GM18858 (cell line): ENCODE measurements at regions not wholly inside any gene's neighbourhood (a gene's known extent, or its start where the extent isn't known, plus 50 kb on each side); places are given as distances from the start of the nearest gene placed in this dataset.
"Not testable (repeated sequence)": the region's sequence is repeated elsewhere in the genome, so short reads cannot be mapped to it uniquely, and the experiment has no call there.

Experiments used
- ATAC-seq: cut with Tn5 transposase; IDR thresholded peaks from one replicate; pipeline ENCODE4 v1.9.1; 2021; ENCODE audit not compliant: unreplicated experiment

DNA sequence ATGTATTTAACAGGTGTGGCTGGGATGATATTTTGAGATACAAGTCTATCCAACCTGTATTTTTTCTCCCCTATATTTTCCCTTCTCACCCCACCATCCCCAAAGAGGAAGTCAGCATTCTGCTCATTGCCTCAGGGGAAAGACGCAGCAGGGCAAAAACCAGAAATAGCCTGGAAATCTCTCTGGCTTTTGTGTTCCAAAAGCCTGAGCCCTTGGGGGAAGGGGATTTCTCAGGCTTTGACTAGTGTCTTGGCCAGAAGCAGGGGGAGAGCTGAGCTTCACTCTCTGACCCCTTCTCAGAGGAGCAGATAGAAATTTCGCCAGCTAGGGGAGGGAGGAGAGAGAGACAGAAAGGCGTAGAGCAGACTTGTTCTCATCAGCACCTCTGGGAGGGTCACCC, 244.7 kb downstream of the RRAGC start:
- ATAC-seq = no peak

DNA sequence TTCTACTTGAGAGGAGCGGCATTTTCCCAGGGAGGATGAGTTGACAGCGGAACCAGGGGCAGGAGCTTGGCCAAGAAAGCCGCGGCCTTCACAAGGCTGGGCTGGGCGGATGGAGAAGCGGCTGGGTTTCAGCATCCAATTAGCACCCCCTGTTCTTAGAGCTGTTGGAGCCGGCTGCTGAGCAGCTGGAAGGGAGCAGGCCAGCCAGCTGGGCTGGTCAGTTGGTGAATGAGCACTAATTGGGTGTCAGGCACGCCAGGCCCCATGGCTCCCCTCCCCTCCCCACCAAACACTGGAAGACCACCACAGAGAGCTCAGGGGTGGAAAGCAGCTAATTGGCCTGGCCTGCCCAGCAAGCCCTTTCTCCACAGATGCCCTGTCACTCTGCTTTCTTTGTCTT, 245.6 kb downstream of the RRAGC start:
- ATAC-seq = no peak

DNA sequence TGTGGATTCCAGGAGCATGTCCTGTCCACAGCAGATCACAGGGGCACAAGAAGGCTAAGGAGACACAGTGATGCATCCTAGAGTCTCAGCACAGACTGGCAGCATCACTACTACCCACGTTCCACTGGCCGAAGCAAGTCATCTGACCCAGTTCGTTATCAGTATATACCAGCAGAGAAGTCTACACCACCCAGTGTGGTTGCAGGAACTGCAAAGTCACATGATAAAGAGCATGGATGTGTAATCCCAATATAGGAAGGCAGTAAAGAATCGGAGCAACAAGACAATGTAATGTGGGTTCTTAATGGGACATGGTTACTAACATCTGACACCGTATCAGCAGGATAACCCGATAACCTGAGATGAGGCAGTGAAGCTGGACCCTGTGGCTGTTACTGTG, 246.6 kb downstream of the RRAGC start:
- no peak for ATAC-seq

- ATAC-seq = no peak
Measured at GRCh38 chr1:38611664-38612211, 247.8 kb downstream of the RRAGC start.

- ATAC-seq = no peak
Measured at GRCh38 chr1:38609166-38610025, 250.2 kb downstream of the RRAGC start.

- no peak for ATAC-seq
Measured at GRCh38 chr1:38608202-38608864, 251.2 kb downstream of the RRAGC start.

- no peak for ATAC-seq
Measured at GRCh38 chr1:38607526-38607925, 252.0 kb downstream of the RRAGC start.

- ATAC-seq = no peak
Measured at GRCh38 chr1:38605063-38605462, 254.5 kb downstream of the RRAGC start.

DNA sequence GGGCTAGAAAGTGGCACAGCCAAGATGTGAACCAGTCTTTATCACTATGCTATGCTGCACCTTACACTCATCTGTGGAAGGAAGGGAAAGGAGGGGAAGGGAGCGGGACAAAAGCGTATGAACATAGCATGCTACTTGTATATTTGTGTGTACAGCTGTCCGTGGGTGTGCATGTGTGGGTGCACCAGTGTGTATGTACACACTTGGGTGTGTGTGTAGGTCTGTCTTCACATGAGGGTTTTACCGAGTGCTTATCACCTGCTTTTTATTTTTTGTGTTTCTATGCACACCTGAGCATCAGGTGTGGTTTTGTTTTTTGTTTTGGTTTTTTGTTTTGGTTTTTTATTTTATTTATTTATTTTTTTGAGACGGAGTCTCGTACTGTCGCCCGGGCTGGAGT, 255.7 kb downstream of the RRAGC start:
- ATAC-seq = no peak

DNA sequence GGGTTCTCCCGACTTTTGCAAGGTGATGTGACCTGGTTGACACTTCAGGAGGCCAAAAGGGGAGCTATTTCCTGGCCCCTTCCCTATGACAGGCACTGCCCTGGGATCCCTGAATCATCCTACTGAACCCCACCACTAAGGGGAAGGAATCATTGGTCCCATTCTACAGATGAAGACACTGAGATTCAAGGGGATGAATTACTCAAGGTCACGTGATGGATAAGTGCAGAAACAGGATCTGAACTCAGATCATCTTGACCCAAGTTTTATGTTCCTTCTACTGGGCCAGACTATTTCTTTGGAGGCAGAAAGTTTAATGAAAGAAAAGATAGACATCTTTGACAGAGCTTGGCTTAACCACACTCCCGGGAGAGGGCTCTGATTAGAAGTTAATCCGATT, 258.7 kb downstream of the RRAGC start:
- ATAC-seq = no peak

GRCh38 chr1:38600286-38600685, 259.3 kb downstream of the RRAGC start:
- ATAC-seq = no peak

DNA sequence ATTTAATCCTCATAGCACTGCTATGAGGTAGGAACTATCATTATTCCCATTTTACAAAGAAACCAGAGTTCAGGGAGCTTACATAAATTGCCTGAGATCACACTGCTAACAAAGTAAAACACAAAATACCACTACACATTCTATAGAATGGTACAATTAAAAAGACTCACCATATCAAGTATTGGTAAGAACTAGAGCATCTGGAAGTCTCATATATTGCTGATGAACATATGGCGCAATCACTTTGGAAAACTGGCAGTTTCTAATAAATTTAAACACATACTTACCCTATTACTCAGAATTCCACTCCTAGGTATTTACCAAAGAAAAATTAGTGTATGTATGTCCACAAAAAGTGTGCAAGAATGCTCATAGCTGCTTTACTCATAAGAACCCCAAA, 261.5 kb downstream of the RRAGC start:
- no peak for ATAC-seq

GRCh38 chr1:38589036-38589435, 270.5 kb downstream of the RRAGC start:
- ATAC-seq = no peak

GRCh38 chr1:38587766-38588165, 271.8 kb downstream of the RRAGC start:
- no peak for ATAC-seq

DNA sequence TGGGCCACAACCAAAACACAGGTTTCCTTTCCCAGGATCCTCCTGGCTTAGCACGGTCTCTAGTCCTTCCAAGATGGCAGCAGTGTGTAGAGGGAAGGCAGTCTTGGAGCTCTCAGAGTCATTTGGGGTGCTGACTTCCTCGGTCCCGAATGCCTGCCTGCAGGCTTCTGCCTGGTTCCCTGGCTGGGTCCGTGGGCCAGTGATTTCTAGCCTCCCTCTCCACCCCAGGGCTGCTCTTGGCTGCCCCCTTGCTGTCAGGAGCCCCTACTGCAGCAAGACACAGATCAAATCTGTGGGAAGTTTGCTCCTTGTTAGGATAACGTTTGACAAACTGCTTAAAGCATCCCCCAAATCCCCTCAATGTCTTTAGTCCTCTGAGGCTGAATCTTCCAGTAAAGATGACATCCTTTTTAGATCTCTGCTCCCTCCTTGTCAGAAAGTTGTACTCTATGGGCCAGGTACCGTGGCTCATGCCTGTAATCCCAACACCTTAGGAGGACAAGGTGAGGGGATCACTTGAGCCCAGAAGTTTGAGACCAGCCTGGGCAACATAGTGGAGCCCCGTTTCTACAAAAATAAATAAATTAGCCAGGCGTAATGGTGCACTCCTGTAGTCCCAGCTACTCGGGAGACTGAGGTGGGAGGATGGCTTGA, 272.5 kb downstream of the RRAGC start:
- no peak for ATAC-seq

DNA sequence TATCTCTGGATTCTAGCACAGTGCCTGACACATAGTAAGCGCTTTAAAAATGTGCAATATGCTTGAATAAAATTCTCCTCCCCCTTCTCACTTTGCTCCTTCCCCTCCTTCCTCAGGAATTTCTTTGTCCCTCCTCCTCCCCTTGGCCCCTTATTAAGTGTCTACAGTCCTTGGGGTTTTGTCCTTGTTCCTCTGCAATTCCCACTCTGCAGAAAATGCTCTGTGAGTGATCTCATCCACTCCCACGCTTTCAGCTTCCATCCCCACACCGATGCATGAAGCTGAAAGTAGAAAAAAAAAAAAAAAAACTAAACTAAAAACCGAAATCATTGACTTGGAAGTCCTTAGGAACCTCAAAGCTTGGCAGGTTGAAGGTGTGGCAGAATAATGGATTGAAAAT, 273.6 kb downstream of the RRAGC start:
- ATAC-seq = no peak

DNA sequence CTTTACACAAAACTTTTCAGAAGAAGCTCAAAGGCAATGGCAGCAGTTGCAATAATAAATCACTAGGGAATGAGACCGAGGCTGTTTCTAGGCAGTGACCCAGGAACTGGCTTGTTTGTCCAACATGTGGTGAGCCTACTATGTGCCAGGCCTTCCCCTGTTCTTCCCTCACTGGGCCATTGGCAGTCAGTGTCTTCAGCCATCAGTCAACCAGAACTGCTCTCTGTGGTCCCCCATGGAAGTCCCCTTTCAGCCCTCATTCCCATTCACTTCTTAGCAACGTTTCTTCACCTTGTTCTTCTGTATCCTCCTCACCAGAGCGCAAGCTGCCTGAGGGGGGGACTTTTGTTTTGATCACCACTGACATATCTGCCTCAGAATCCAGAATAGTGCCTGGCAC, 274.1 kb downstream of the RRAGC start:
- no peak for ATAC-seq

DNA sequence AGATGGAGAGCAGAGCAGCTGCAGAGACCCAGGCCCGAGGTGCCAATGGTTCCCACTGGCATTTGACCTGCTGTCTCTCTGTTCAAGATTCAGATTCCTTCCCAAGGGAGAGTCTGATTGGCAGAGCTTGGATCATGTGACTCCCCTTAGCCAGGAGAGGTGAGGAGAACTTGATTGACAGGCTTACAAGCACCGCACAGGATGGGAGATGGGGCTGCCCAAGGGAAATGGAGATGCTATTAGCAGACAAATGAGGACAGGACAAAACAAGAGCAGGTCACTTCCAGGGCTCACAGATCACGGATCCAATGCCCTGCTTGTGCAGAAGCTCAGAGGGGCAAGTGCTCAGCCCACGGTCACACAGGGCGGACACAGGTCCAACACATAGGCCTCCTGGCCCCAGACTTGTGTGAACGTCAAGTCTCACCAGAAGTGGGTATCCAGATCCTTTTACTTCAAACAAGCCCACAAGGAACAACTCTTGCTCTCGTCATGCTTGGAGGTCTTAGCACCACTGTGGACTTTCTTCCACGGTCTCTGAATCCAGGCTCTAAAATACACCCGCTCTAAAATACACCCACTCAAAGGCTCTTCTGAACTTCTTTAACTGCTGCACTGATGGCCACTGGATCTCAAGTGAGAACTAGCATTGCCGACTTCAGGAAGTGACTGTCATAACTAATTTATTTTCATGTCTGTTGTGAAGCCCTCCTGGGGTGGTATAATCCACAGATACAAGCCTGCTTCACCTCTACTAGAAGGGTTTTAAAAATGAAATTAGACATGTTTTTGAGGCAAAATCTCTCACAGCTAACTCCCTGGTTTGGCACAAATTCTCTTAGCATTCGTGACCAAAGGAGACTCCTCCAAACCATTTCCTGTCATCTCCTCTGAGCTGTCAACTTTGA, 274.9 kb downstream of the RRAGC start:
- ATAC-seq = no peak

GRCh38 chr1:38583287-38583686, 276.3 kb downstream of the RRAGC start:
- not testable (repeated sequence) for ATAC-seq

DNA sequence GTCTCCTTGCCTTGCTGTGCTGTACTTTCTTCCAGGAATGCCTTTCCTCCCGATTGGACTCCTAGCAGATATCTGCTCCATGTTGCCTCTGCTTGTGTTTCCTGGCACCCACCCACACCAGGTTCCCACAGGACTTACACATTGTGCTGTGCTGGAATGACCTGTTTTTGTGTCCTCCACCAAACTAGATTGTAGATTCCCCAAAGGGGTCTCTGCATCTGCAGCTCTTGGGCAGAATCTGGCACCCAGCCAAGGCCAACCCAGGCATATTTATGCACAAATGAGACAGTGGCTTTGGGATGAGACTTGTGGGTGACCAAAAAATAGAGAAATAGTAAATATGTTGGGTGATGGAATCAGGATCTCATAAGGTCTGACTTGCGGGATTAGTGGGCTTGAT, 278.2 kb downstream of the RRAGC start:
- ATAC-seq = no peak

DNA sequence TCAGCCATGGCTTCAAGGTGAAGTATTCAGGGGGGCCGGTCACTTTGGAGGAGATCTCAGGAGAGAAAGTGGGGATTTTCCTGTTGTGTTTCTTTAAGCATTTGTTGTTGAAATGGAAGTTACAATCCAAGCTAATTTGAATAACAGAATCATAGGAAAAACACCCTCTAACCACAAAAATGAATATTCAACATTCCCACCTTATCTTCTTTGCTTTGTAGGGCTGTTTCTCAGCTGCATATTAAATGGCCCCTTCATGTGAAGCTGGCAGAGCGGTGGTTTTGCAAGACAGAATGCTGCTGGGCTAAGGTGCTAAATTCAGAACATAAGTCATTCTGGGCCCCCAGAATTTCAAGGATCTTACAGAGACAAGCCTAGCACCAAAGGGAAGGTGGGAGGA, 279.0 kb downstream of the RRAGC start:
- ATAC-seq = no peak
